Fibroblast of lung (primary cell): ENCODE measurements at regions not wholly inside any gene's neighbourhood (a gene's known extent, or its start where the extent isn't known, plus 50 kb on each side); places are given as distances from the start of the nearest gene placed in this dataset.

ENCODE experiments used
- DNase-seq, 2 donors: peaks; one replicate each; pipeline versions ENCODE4 v3.0.0 to v3.0.0-alpha.2; 2010; ENCODE audit warnings: low read depth in 2 of 2
- H2AFZ ChIP-seq: 2 replicates; pipeline ENCODE4 v1.5.1; 2012; ENCODE audit warnings: low read length, control low read depth, inconsistent platforms
- H3K27ac ChIP-seq: 2 replicates; pipeline ENCODE4 v1.5.1; 2011; ENCODE audit warnings: low read length, control low read depth; ENCODE audit not compliant: insufficient read depth
- H3K27me3 ChIP-seq: 2 replicates; pipeline ENCODE4 v1.5.1; 2011; ENCODE audit warnings: mild to moderate bottlenecking, low read length; ENCODE audit not compliant: control insufficient read depth, insufficient read depth
- H3K36me3 ChIP-seq: 2 replicates; pipeline ENCODE4 v1.5.1; 2011; ENCODE audit warnings: low read length; ENCODE audit not compliant: control insufficient read depth, insufficient read depth
- H3K4me1 ChIP-seq: 2 replicates; pipeline ENCODE4 v1.5.1; 2011; ENCODE audit warnings: low read length; ENCODE audit not compliant: control insufficient read depth, insufficient read depth; ENCODE audit errors: extremely low read depth
- H3K4me2 ChIP-seq: 2 replicates; pipeline ENCODE4 v1.5.1; 2011; ENCODE audit warnings: low read length, control low read depth; ENCODE audit not compliant: insufficient read depth; ENCODE audit errors: extremely low read depth
- H3K4me3 ChIP-seq, 4 experiments: fragments of 200-600 bp in 1 of 4; sonication (generic) in 1 of 4; replicated peaks in 1 of 4; 2 replicates each; pipeline ENCODE4 v1.5.1; 2011 to 2016; ENCODE audit warnings: low read length in 4 of 4, low read depth in 3 of 4, mild to moderate bottlenecking in 3 of 4, control low read depth in 2 of 4, inconsistent platforms in 1 of 4, mixed read lengths in 1 of 4; ENCODE audit not compliant: insufficient read depth in 1 of 4; ENCODE audit errors: control extremely low read depth in 1 of 4
- H3K79me2 ChIP-seq: 2 replicates; pipeline ENCODE4 v1.5.1; 2012; ENCODE audit warnings: mild to moderate bottlenecking, low read length, inconsistent platforms; ENCODE audit not compliant: control insufficient read depth, insufficient read depth
- H3K9ac ChIP-seq: 2 replicates; pipeline ENCODE4 v1.5.1; 2011; ENCODE audit warnings: mild to moderate bottlenecking, low read length, control low read depth; ENCODE audit not compliant: insufficient read depth
- H3K9me3 ChIP-seq: 2 replicates; pipeline ENCODE4 v1.5.1; 2012; ENCODE audit warnings: low read depth, low read length; ENCODE audit not compliant: control insufficient read depth, insufficient read depth
- H4K20me1 ChIP-seq: 2 replicates; pipeline ENCODE4 v1.5.1; 2011; ENCODE audit warnings: low read length; ENCODE audit not compliant: control insufficient read depth, insufficient read depth; ENCODE audit errors: extremely low read depth
- CTCF ChIP-seq, 2 donors: IDR thresholded peaks in 1 of 2; conservative IDR thresholded peaks in 1 of 2; 1 replicate in 1 of 2; 2 replicates in 1 of 2; pipeline ENCODE4 v1.5.1; 2011 to 2012; ENCODE audit warnings: low read length in 2 of 2, control low read depth in 1 of 2, inconsistent platforms in 1 of 2, low read depth in 1 of 2, mild to moderate bottlenecking in 1 of 2
- EZH2 ChIP-seq: IDR thresholded peaks from 2 replicates; pipeline ENCODE4 v1.5.1; 2012; ENCODE audit warnings: low read length, control low read depth, mild to moderate bottlenecking; ENCODE audit errors: missing control alignments

DNA sequence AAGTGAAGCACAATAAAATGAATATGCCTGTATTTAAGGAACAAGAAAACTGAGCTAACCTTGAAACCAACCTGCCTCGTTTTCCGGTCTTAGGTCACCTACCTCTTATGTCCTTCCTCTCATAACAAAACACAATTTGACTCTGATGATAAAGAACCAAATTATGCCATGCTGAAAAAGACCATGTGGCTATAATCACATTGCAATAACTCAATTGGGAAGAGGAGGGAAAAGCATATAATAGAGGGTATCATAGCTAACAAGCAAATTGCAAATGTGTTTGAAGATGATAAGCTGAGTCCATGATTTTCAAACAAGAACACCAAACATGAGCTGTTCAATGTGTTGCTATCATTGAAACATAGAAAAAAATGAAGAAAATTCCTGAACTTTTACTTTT lies 260.8 kb downstream of the PLK2 start:
- H2AFZ ChIP-seq: no peak overlapping the region
- TF ChIP-seq CTCF (conservative IDR thresholded peaks at IDR 0.05 in 1 of 2, IDR thresholded peaks at IDR 0.05 in 1 of 2; ENCODE audit: low read depth in 1 of 2, low read length in 2 of 2): no peak
- TF ChIP-seq EZH2: no peak

GRCh38 chr5:58198330-58198729 lies 261.6 kb downstream of the PLK2 start:
- no peak overlapping the region for H3K4me3 ChIP-seq
- H3K9ac ChIP-seq: no peak overlapping the region
- H3K9me3 ChIP-seq: no peaks in the 10 kb centered on the region
- TF ChIP-seq CTCF (conservative IDR thresholded peaks at IDR 0.05 in 1 of 2, IDR thresholded peaks at IDR 0.05 in 1 of 2; ENCODE audit: low read depth in 1 of 2, low read length in 2 of 2) (no peak), EZH2 (no peak)
- H3K4me2 ChIP-seq: no peak overlapping the region
- H4K20me1 ChIP-seq: no peaks in the 10 kb centered on the region
- no peak overlapping the region for H3K27ac ChIP-seq
- no peak for DNase-seq
- no peaks in the 10 kb centered on the region for H3K4me1 ChIP-seq
- H3K36me3 ChIP-seq: no peaks in the 10 kb centered on the region
- no peaks in the 10 kb centered on the region for H3K79me2 ChIP-seq
- H2AFZ ChIP-seq: no peak overlapping the region
- H3K27me3 ChIP-seq: no peaks in the 10 kb centered on the region

More for the DNA sequence above, 260.8 kb downstream of the PLK2 start:
- H3K9ac ChIP-seq: no peak overlapping the region
- H3K27ac ChIP-seq: no peak overlapping the region
- no peaks in the 10 kb centered on the region for H3K79me2 ChIP-seq
- DNase-seq: no peak
- no peaks in the 10 kb centered on the region for H3K9me3 ChIP-seq
- no peak overlapping the region for H3K4me2 ChIP-seq
- H3K4me3 ChIP-seq: no peak overlapping the region
- H3K27me3 ChIP-seq: no peaks in the 10 kb centered on the region
- no peaks in the 10 kb centered on the region for H4K20me1 ChIP-seq
- H3K36me3 ChIP-seq: no peaks in the 10 kb centered on the region
- H3K4me1 ChIP-seq: no peaks in the 10 kb centered on the region

- no peaks in the 10 kb centered on the region for H3K27me3 ChIP-seq
- H3K4me1 ChIP-seq: no peaks in the 10 kb centered on the region
- H3K9ac ChIP-seq: no peak overlapping the region
- TF ChIP-seq CTCF (conservative IDR thresholded peaks at IDR 0.05 in 1 of 2, IDR thresholded peaks at IDR 0.05 in 1 of 2; ENCODE audit: low read depth in 1 of 2, low read length in 2 of 2) (no peak), EZH2 (no peak)
- H3K27ac ChIP-seq: no peak overlapping the region
- H4K20me1 ChIP-seq: no peaks in the 10 kb centered on the region
- no peak for DNase-seq
- no peaks in the 10 kb centered on the region for H3K9me3 ChIP-seq
- H3K79me2 ChIP-seq: no peaks in the 10 kb centered on the region
- no peaks in the 10 kb centered on the region for H3K36me3 ChIP-seq
- no peak overlapping the region for H3K4me2 ChIP-seq
- H2AFZ ChIP-seq: no peak overlapping the region
- H3K4me3 ChIP-seq: no peak overlapping the region
Measured at GRCh38 chr5:58197875-58198274, 262.0 kb downstream of the PLK2 start.
